ENCODE measurements at regions not wholly inside any gene's neighbourhood (a gene's known extent, or its start where the extent isn't known, plus 50 kb on each side); places are given as distances from the start of the nearest gene placed in this dataset.

DNA sequence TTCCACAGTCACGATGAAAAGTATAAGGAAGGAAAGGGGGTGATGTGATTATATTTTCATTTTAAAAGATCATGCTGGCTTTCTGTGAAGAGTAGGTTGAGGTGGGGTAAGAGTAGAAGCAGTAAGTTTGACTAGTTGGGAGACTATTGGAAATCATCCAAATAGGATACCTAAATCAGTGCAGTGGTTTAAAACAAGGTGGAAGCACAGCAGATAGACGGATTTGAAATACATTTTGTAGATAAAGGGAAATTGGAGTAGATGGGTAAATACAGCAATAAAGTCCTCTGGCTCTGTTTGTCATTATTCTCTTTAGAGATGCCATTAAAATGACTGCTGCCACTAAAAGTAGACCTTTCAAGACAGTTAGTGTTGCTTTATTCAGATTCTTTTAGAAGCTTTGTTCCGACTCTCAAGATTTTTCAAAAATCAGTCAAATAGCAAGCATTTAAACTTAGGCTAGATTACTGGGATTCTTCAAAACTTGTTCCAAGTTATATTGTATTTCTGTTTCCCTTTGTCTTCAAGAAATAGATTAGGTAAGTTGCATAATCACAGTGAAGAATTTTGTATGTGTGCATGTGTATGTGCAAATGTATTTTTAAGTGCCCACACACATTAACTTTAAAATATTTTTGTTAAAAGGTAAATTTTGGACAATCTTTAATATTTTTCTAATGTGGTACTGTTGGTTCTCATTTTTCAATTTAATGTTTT lies 61.7 kb upstream of the DTNA start:
- no peak for TF ChIP-seq POLR2AphosphoS5 (IDR thresholded peaks at IDR 0.05; ENCODE audit: low read depth, low read length)
- no peak for TF ChIP-seq POLR2A (IDR thresholded peaks at IDR 0.05; ENCODE audit: low read depth, low read length)
- no peak for TF ChIP-seq TAF1 (IDR thresholded peaks at IDR 0.05; ENCODE audit: low read depth, low read length)
- TF ChIP-seq POU2F2 (IDR thresholded peaks at IDR 0.05; ENCODE audit: low read depth, low read length), result no peak
- no peak for TF ChIP-seq SPI1 (IDR thresholded peaks at IDR 0.05; ENCODE audit: low read depth, low read length)
- no peak for TF ChIP-seq PAX5 (IDR thresholded peaks at IDR 0.05; ENCODE audit: insufficient read depth, low read length, severe bottlenecking)

All from GM12891 (cell line).